H1 (cell line): ENCODE measurements at regions not wholly inside any gene's neighbourhood (a gene's known extent, or its start where the extent isn't known, plus 50 kb on each side); places are given as distances from the start of the nearest gene placed in this dataset.

Experiments
- CTCF ChIA-PET: fragments of 300-600 bp; sonication (Branson Sonifier 250); formaldehyde crosslinking; loops from one replicate; lab custom pipeline; 2021; ENCODE audit not compliant: partially characterized antibody; lab: Charles Lee
- POLR2A ChIA-PET: fragments of 300-600 bp; sonication (Branson Sonifier 250); formaldehyde crosslinking; loops from one replicate; lab custom pipeline; 2021; ENCODE audit warnings: inconsistent platforms; ENCODE audit not compliant: partially characterized antibody; lab: Charles Lee
- DNase-seq, 2 experiments: peaks; one replicate each; pipeline versions ENCODE4 v3.0.0 to v3.0.0-alpha.2; 2010 to 2022; ENCODE audit warnings: low spot score in 2 of 2, low read depth in 1 of 2, mixed read lengths in 1 of 2
- FAIRE-seq: peaks from 2 replicates; lab custom pipeline; 2011; peaks lifted over from hg19 to GRCh38; lab: Jason Lieb, UNC
- H2AFZ ChIP-seq: 2 replicates; pipeline ENCODE4 v1.8.1; 2012; ENCODE audit warnings: low read length, inconsistent platforms
- H2AK5ac ChIP-seq: 2 replicates; pipeline ENCODE4 v1.6.1; 2013; ENCODE audit warnings: low read depth, low read length
- H2BK120ac ChIP-seq: replicated peaks from 2 replicates; pipeline ENCODE3; 2013; ENCODE audit warnings: low read depth, low read length, inconsistent platforms
- H2BK12ac ChIP-seq: 2 replicates; pipeline ENCODE4 v1.6.1; 2013; ENCODE audit warnings: low read depth, low read length
- H2BK15ac ChIP-seq: 2 replicates; pipeline ENCODE4 v1.6.1; 2013; ENCODE audit warnings: low read length
- H2BK20ac ChIP-seq: 2 replicates; pipeline ENCODE4 v1.6.1; 2013; ENCODE audit warnings: low read length
- H2BK5ac ChIP-seq: 2 replicates; pipeline ENCODE4 v1.6.1; 2013; ENCODE audit warnings: low read depth, low read length
- H3K14ac ChIP-seq: 2 replicates; pipeline ENCODE4 v1.6.1; 2013; ENCODE audit warnings: inconsistent platforms; ENCODE audit not compliant: insufficient read length
- H3K18ac ChIP-seq: 2 replicates; pipeline ENCODE4 v1.6.1; 2013; ENCODE audit warnings: low read length; ENCODE audit errors: extremely low read depth
- H3K23ac ChIP-seq: 2 replicates; pipeline ENCODE4 v1.6.1; 2013; ENCODE audit warnings: inconsistent platforms; ENCODE audit not compliant: insufficient read length
- H3K23me2 ChIP-seq: 2 replicates; pipeline ENCODE4 v1.6.1; 2013; ENCODE audit warnings: low read depth, low read length
- H3K27ac ChIP-seq: 2 replicates; pipeline ENCODE4 v1.6.1; 2011; ENCODE audit warnings: low read depth, low read length, inconsistent platforms
- H3K27me3 ChIP-seq, 4 experiments: replicated peaks in 1 of 4; 1 replicate in 1 of 4; 2 replicates in 3 of 4; pipeline versions ENCODE4 v1.6.1 to v1.8.1; 2011 to 2013; ENCODE audit warnings: low read length in 3 of 4, mild to moderate bottlenecking in 3 of 4, inconsistent platforms in 2 of 4, mixed read lengths in 2 of 4, moderate library complexity in 1 of 4; ENCODE audit not compliant: control insufficient read depth in 3 of 4, insufficient read depth in 3 of 4; ENCODE audit errors: extremely low read depth in 1 of 4
- H3K36me3 ChIP-seq, 4 experiments: 2 replicates each; pipeline versions ENCODE4 v1.6.1 to v1.8.1; 2011 to 2013; ENCODE audit warnings: mild to moderate bottlenecking in 4 of 4, low read length in 3 of 4, moderate library complexity in 2 of 4, control low read depth in 1 of 4, inconsistent platforms in 1 of 4; ENCODE audit not compliant: insufficient read depth in 4 of 4, control insufficient read depth in 2 of 4
- H3K4ac ChIP-seq: replicated peaks from 2 replicates; pipeline ENCODE3; 2013; ENCODE audit warnings: low read length, low read depth, mixed read lengths, inconsistent platforms; ENCODE audit not compliant: insufficient read length
- H3K4me1 ChIP-seq, 4 experiments: replicated peaks in 1 of 4; 1 replicate in 1 of 4; 2 replicates in 3 of 4; pipeline versions ENCODE4 v1.6.1 to v1.8.1; 2011 to 2013; ENCODE audit warnings: low read length in 3 of 4, inconsistent platforms in 2 of 4, mixed read lengths in 1 of 4; ENCODE audit not compliant: insufficient read depth in 4 of 4, control insufficient read depth in 3 of 4
- H3K4me2 ChIP-seq, 2 experiments: 2 replicates each; pipeline versions ENCODE4 v1.6.1 to v1.8.1; 2011 to 2013; ENCODE audit warnings: low read depth in 2 of 2, low read length in 2 of 2, control low read depth in 1 of 2, inconsistent platforms in 1 of 2, mild to moderate bottlenecking in 1 of 2; ENCODE audit not compliant: insufficient read depth in 1 of 2
- H3K4me3 ChIP-seq, 4 experiments: fragments of 200-600, 300-600 bp in 1 of 4; sonication (generic), shearing (Covaris generic), sonication (Bioruptor Twin) in 1 of 4; 2 replicates each; pipeline versions ENCODE4 v1.5.1 to v1.8.1; 2011 to 2016; ENCODE audit warnings: low read length in 4 of 4, low read depth in 3 of 4, control low read depth in 2 of 4, inconsistent platforms in 2 of 4, mild to moderate bottlenecking in 2 of 4, mixed read lengths in 1 of 4, moderate library complexity in 1 of 4; ENCODE audit not compliant: insufficient read depth in 2 of 4; ENCODE audit errors: extremely low read depth in 1 of 4
- H3K56ac ChIP-seq: replicated peaks from 2 replicates; pipeline ENCODE3; 2013; ENCODE audit warnings: low read depth, mild to moderate bottlenecking, mixed read lengths, low read length, inconsistent platforms; ENCODE audit not compliant: insufficient read length
- H3K79me1 ChIP-seq: 2 replicates; pipeline ENCODE4 v1.6.1; 2013; ENCODE audit warnings: low read depth, low read length, control low read depth
- H3K79me2 ChIP-seq, 2 experiments: 2 replicates each; pipeline versions ENCODE4 v1.6.1 to v1.8.1; 2012 to 2013; ENCODE audit warnings: low read length in 2 of 2, mild to moderate bottlenecking in 2 of 2, inconsistent platforms in 1 of 2; ENCODE audit not compliant: insufficient read depth in 2 of 2, control insufficient read depth in 1 of 2
- H3K9ac ChIP-seq, 4 experiments: replicated peaks in 1 of 4; 1 replicate in 1 of 4; 2 replicates in 3 of 4; pipeline versions ENCODE4 v1.6.1 to v1.8.1; 2011 to 2013; ENCODE audit warnings: low read depth in 3 of 4, low read length in 3 of 4, control low read depth in 2 of 4, mild to moderate bottlenecking in 2 of 4, moderate library complexity in 2 of 4, inconsistent platforms in 1 of 4; ENCODE audit errors: extremely low read depth in 1 of 4
- H3K9me3 ChIP-seq, 2 experiments: 2 replicates each; pipeline versions ENCODE4 v1.6.1 to v1.8.1; 2012 to 2013; ENCODE audit warnings: mild to moderate bottlenecking in 2 of 2, moderate library complexity in 2 of 2, control low read depth in 1 of 2, inconsistent platforms in 1 of 2, low read depth in 1 of 2, low read length in 1 of 2, mixed read lengths in 1 of 2; ENCODE audit not compliant: insufficient read depth in 2 of 2
- H4K20me1 ChIP-seq, 2 experiments: replicated peaks in 1 of 2; 2 replicates each; pipeline versions ENCODE3 to v1.8.1; 2011 to 2013; ENCODE audit warnings: inconsistent platforms in 2 of 2, low read length in 2 of 2, mild to moderate bottlenecking in 1 of 2; ENCODE audit not compliant: insufficient read depth in 2 of 2, control insufficient read depth in 1 of 2
- H4K5ac ChIP-seq: 2 replicates; pipeline ENCODE4 v1.6.1; 2013; ENCODE audit warnings: low read length, low read depth, mixed read lengths, inconsistent platforms; ENCODE audit not compliant: insufficient read length
- H4K8ac ChIP-seq: 2 replicates; pipeline ENCODE4 v1.8.0; 2013; ENCODE audit warnings: mild to moderate bottlenecking, moderate library complexity, low read length, inconsistent platforms; ENCODE audit not compliant: insufficient read depth; ENCODE audit errors: extremely low read depth
- H4K91ac ChIP-seq: replicated peaks from 2 replicates; pipeline ENCODE3; 2013; ENCODE audit warnings: low read length, mixed read lengths, inconsistent platforms; ENCODE audit not compliant: insufficient read length
- BACH1 ChIP-seq: IDR thresholded peaks from 2 replicates; pipeline ENCODE4 v1.6.1; 2012; ENCODE audit warnings: low read length, improper control_type of control experiment
- BCL11A ChIP-seq, 2 experiments: IDR thresholded peaks; one replicate each; pipeline ENCODE4 v1.6.1; 2011; ENCODE audit warnings: low read depth in 2 of 2, low read length in 2 of 2, mild to moderate bottlenecking in 2 of 2
- CTCF ChIP-seq, 3 experiments: IDR thresholded peaks; 1 replicate in 2 of 3; 2 replicates in 1 of 3; pipeline versions ENCODE4 v1.5.1 to v1.6.1; 2011; ENCODE audit warnings: low read length in 3 of 3, mild to moderate bottlenecking in 3 of 3, inconsistent platforms in 2 of 3, low read depth in 1 of 3, moderate library complexity in 1 of 3; ENCODE audit not compliant: insufficient read depth in 1 of 3; ENCODE audit errors: control extremely low read depth in 1 of 3
- POLR2A ChIP-seq, 2 experiments: IDR thresholded peaks; 1 replicate in 1 of 2; 2 replicates in 1 of 2; pipeline ENCODE4 v1.6.1; 2011; ENCODE audit warnings: low read depth in 2 of 2, low read length in 2 of 2, mild to moderate bottlenecking in 2 of 2; ENCODE audit errors: control extremely low read depth in 1 of 2
- RAD21 ChIP-seq, 2 experiments: IDR thresholded peaks in 1 of 2; conservative IDR thresholded peaks in 1 of 2; 2 replicates each; pipeline ENCODE4 v1.6.1; 2011; ENCODE audit warnings: low read depth in 2 of 2, low read length in 2 of 2, improper control_type of control experiment in 1 of 2, inconsistent platforms in 1 of 2, mild to moderate bottlenecking in 1 of 2, moderate library complexity in 1 of 2
- TAF7 ChIP-seq: optimal IDR thresholded peaks from 2 replicates; pipeline ENCODE3; 2011; ENCODE audit warnings: low read depth, mild to moderate bottlenecking, inconsistent platforms, low read length, moderate library complexity, borderline replicate concordance
- WGBS, 2 experiments: shearing (Covaris generic) in 1 of 2; methylation state at CpG; one replicate each; pipeline versions ENCODE4 v1.1.6 to v1.1.7; 2013 to 2015; ENCODE audit warnings: low lambda C conversion rate in 2 of 2, mixed read lengths in 2 of 2, inconsistent platforms in 1 of 2, low coverage in 1 of 2, missing lambda C conversion rate in 1 of 2; ENCODE audit not compliant: insufficient replicate concordance in 2 of 2, insufficient coverage in 1 of 2, insufficient read length in 1 of 2; ENCODE audit errors: extremely low coverage in 1 of 2, missing lambda C conversion rate in 1 of 2; 5-methylcytosine and 5-hydroxymethylcytosine counted together

- Histone ChIP-seq H2AK5ac (no peak overlapping the region; the same call in 1 of the 2 replicates), H2BK15ac (no peak overlapping the region), H4K91ac (no peak overlapping the region), H4K20me1 (no peaks in the 10 kb centered on the region), H3K27ac (no peak overlapping the region), H4K5ac (no peak overlapping the region), H3K79me1 (no peaks in the 10 kb centered on the region), H3K23ac (no peak overlapping the region), H2BK120ac (no peak overlapping the region), H2BK5ac (no peak overlapping the region), H3K79me2 (no peaks in the 10 kb centered on the region), H3K27me3 (peaks cover 0 to 2% (median 0%) of the 10 kb centered on the region in 4 experiments; a peak in 1 of 7 replicates), H3K9ac (no peak overlapping the region), H3K9me3 (0 out of 4 replicates have a peak, but pooled peaks cover 0 to 3% of the 10 kb centered on the region in 2 experiments), H3K56ac (no peak overlapping the region), H3K4ac (no peak overlapping the region), H3K4me2 (no peak overlapping the region), H2AFZ (no peak overlapping the region), H3K18ac (no peak overlapping the region), H3K4me1 (peaks cover 0 to 6% (median 0%) of the 10 kb centered on the region in 4 experiments; a peak in 4 of 7 replicates), H3K14ac (no peak overlapping the region), H4K8ac (no peak overlapping the region), H3K36me3 (no peaks in the 10 kb centered on the region), H2BK12ac (peak overlapping the region; percentile 39; the same call in 1 of the 2 replicates), H3K4me3 (no peak overlapping the region), H2BK20ac (peak overlapping the region; percentile 25; the same call in 1 of the 2 replicates), H3K23me2 (no peaks in the 10 kb centered on the region)
- FAIRE-seq (no peak), DNase-seq (no peak)
- CTCF ChIA-PET: interaction anchor here (0.6 to 1.4 kb wide), 9 partner anchors 9 to 617 kb away, joined by 3 to 6 read pairs (median 3); no protein-coding TSS in a partner anchor
- POLR2A ChIA-PET: no interaction called here
- 87% methylated on average over 3 of the region's 3 CpGs; no CpG with 5 or more reads in 1 of the 2 experiments for WGBS, 2 experiments
- TF ChIP-seq CTCF (IDR thresholded peaks at IDR 0.05; ENCODE audit: control extremely low read depth in 1 of 3, insufficient read depth in 1 of 3, low read depth in 1 of 3, low read length in 3 of 3) (peak in 2 of 3 experiments; percentile 12 to 32; a peak in 3 of 4 replicates), TAF7 (no peak), BACH1 (no peak), RAD21 (IDR thresholded peaks at IDR 0.05 in 1 of 2, conservative IDR thresholded peaks at IDR 0.05 in 1 of 2; ENCODE audit: low read depth in 2 of 2, low read length in 2 of 2) (peak; percentile 38 to 58), POLR2A (IDR thresholded peaks at IDR 0.05; ENCODE audit: control extremely low read depth in 1 of 2, low read depth in 2 of 2, low read length in 2 of 2) (no peak), BCL11A (IDR thresholded peaks at IDR 0.05; ENCODE audit: low read depth in 2 of 2, low read length in 2 of 2) (no peak)
These were observed 619.0 kb downstream of the AJAP1 start for GRCh38 chr1:5273280-5274003.
